Iris pigment epithelial cell (primary cell): ENCODE measurements at regions not wholly inside any gene's neighbourhood (a gene's known extent, or its start where the extent isn't known, plus 50 kb on each side); places are given as distances from the start of the nearest gene placed in this dataset.

Experiments used
- DNase-seq: peaks from one replicate; pipeline ENCODE4 v3.0.0-alpha.2; 2011; ENCODE audit warnings: low read depth

DNA sequence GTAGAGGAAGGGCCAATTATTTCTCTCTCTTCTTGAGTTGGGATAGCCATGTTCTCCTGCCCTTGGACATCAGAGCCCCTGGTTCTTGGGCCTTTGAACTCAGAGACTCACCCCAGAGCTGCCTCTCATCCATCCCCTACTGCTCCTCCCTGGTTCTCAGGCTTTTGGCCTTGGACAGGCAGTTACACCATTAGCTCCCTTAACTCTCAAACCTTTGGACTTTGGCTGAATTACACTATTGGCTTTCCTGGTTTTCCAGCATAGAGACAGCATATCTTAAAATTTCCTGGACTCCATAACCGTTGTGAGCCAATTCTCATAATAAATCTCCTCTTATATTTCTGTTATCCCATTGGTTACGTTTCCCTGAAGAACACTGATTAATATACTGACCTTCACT, 63.7 kb upstream of the CHL1 start:
- no peak for DNase-seq

DNA sequence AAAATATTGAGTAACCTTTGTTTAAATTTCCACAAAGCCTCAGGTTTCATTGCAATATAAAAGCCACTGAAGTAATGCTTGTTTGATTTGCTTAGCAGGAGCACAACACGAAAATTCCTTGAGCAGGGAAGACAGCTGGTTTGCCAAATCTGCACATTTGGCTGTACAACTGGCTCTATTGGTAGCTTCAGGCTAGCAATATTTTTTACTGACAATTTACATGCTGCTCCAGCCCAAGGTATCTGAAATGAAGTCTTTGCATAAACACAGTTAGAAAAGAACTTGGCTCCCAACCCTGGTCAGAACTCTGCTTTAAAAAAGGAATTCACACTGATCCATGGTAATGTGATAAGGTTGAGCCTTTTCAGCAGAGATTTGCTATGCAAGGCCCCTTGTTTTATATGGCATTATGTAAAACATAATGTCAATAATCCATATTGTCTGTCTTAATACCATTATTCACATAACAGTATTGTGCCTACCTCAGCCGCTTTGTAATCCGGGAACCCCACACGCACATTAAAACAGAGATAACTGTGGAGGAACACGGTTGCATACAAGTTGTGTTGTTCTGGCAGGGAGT, 55.7 kb upstream of the CHL1 start:
- DNase-seq, result no peak
